Activated CD4-positive, CD25-positive, alpha-beta regulatory T cell treated with anti-CD3 and anti-CD28 coated beads, Interleukin-2, amount 50 U/mL, for 24 hours (primary cell): ENCODE measurements at regions not wholly inside any gene's neighbourhood (a gene's known extent, or its start where the extent isn't known, plus 50 kb on each side); places are given as distances from the start of the nearest gene placed in this dataset.

ENCODE experiments used
- ATAC-seq, 2 donors: fragments of 150-1000 bp; cut with Tn5 transposase; one replicate each; pipeline ENCODE4 v1.10.0; 2021; ENCODE audit warnings: mild to moderate bottlenecking in 1 of 2, moderate library complexity in 1 of 2

DNA sequence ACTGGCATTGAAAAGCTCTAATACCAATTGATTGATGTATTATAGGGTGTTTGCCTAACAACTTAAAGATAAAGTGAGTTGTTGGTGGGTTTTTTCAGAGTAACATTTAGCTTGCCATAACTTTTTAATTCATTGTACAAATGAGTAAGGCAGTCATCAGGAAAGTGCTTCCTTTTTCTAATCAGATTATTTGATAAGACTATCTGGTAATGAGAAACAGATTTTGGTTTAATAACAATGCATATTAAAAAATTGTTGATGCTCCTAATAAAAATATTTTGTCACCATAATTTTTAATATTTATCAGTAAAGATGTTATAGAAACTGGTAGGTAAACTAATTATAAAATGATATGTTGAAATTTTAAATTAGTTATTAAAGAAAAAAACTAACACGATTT is 51.3 kb downstream of the BLTP1 start:
- ATAC-seq: no peak

DNA sequence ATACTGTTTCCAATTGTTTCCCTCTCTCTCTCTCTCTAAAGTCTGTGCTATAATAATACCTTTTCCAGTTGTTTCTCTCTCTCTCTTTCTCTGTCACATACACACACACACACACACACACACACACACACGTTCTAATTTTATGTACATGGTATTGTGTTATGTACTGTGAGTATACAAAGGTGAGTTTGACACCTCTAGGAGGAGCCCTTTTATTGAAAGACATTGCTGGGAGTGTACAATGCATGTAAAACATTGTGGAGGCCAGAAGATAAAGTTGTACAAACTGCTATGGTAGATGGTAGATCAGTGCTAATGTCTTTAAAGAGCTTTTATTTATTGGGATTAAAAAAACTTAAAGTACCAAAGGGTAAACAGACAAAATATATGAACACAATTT is 53.6 kb downstream of the BLTP1 start:
- no peak for ATAC-seq

DNA sequence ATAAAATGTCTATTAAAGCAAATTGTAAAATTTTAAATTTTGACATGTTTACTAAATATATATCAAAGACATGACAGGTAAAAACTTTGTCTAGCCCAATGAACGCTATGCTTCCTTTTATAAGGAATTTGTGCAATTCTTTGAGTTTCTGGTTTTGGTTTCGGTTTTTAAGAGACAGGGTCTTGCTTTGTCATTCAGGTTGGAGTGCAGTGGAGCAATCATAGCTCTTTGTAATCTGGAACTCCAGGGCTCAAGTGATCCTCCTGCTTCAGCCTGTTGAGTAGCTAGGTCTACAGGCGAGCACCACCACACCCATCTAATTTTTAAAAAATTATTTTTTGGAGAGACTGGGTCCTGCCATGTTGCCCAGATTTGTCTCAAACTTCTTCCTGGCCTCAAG is 60.7 kb downstream of the BLTP1 start:
- ATAC-seq: no peak

DNA sequence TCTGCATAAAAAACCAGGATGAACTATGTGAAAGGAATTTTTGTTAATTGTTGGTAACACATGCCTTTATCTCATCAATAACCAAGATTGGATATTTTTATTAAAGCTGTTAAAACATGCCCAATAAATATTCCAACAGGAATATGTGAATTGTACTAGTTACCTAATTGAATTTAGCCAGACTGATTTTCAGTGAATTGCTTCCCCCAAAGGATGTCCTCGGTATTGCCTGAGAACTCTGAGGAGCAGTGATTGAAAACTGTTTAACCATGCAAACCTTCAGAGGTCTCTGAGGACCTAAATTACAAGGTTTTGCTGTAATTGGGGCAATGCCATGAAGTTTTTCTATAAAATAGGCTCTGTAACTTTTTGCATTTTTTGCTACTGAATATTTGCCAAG is 66.6 kb downstream of the BLTP1 start:
- no peak for ATAC-seq

DNA sequence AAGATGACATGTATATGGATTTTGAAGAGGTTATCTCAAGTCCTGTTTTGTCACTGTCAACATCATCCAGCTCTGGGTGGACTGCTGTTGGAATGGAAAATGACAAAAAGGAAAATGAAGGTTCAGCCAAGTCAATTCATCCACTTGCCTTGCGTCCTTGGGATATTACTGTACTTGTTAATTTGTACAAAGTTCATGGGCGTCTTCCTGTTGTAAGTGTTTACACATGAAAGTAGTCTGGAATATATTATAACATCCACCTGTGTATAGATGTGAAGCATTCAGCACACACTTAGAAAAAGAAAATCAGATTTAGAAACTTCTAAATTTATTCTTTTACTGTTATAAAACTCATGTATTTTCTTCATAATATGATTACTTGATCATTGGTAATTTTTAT is 67.2 kb downstream of the BLTP1 start:
- no peak for ATAC-seq

DNA sequence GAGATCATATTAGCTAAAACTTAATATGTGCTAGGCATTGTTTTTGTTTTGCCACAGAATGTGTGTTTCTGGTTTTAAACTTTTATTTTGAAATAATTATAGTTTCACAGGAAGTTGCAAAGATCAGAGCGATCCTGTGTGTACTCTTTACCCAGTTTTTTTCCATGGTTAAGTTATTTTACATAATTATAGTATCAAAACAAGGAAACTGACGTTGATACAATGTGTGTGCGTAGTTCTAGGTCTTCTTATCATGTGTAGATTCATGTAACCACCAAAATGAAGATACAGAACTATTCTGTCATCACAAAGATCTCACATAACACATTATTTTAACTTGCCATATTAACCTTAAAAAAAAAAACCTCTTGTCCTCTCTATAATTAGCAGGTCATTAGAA is 69.2 kb downstream of the BLTP1 start:
- peak in 1 of 2 donors; percentile 41 for ATAC-seq

DNA sequence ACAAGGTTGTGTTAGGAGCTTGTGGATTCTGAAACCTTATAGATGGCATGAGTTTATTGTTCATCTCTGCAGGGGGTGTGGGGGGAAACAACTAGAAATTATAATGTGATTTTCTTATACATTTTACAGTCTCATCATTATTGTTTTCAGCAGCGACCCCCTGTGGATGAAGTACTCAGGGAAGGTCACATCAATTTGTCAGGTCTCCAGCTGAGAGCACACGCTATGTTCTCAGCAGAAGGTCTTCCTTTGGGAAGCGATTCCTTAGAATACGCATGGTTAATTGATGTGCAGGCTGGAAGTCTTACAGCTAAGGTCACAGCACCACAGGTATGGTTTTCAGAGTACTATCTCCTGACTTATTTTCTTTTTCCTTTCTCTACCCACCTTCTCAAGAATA is 72.2 kb downstream of the BLTP1 start:
- no peak for ATAC-seq

DNA sequence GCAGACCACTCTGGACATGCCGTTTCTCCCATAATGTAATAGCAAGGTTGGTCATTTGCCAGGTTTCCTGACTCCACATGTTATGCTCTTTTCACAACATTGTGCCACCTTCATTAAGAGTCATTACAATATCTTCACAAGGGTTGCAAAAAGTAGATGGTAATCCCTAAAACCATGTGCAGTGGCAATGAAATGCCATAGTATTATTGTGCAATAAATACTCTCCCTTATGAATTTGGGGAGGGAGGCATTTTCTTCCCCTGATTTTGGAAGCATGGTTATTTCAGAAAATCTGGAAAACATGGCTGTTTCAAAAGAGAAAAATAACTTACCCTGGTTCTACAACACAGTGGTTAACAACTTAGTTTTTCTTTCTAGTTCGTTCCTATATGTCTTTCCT is 75.1 kb downstream of the BLTP1 start:
- no peak for ATAC-seq

DNA sequence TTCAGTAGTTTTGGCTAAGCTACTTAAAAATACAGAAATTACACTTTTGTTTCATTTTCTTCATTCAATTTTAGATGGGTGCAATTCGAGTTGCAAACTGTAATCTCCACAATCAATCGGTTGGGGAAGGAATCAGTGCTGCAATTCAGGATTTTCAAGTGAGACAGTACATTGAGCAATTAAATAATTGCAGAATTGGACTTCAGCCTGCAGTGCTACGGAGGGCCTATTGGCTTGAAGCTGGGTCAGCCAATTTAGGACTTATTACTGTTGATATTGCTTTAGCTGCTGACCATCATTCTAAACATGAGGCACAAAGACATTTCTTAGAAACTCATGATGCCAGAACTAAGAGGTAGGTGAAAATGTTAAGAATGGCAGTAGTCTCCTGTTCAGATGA is 77.7 kb downstream of the BLTP1 start:
- no peak for ATAC-seq

DNA sequence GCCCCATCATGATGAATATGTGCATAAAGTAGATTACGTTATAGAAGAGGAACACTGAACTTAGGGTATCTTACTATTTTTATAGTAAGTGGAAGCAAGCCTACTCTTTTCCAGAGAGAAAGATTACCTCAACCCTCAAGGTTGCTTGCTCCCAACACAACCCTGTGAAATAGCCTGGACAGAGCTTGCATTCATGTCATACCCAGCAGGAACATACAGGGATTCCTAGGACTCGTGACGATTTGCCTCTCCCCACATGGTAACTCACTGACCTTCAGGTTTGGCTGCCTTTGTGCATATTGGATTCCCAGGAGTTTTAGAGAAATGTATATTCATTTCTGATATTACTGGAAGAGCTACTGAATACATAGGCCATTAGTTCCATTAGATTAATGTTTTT is 80.5 kb downstream of the BLTP1 start:
- no peak for ATAC-seq

DNA sequence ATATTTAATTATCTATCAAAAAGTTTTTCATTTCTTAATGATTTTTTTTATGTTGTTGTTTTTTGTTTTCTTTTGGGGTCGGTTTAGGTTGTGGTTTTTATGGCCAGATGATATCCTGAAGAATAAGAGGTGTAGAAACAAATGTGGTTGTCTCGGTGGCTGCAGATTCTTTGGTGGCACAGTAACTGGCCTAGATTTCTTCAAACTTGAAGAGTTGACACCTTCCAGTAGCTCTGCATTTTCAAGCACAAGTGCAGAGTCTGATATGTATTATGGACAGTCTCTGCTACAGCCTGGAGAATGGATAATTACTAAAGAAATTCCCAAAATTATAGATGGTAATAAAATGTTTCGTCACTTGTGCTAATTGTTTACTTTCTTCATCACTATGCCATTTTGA is 82.6 kb downstream of the BLTP1 start:
- ATAC-seq: no peak

DNA sequence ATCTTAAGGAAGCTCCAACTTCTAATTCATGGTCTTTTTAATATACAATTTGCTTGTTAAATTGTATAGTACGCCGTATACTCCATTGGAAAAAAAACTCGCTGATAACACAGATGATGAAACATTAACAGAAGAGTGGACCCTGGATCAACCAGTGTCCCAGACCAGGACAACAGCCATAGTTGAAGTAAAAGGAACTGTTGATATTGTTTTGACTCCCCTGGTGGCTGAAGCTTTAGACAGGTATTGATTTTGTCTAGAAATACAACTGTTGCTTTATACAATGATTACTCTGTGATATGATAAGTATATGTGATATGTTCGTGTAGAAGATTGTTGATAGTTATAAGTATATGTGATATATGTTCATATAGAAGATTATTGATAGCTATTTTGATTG is 91.7 kb downstream of the BLTP1 start:
- no peak for ATAC-seq

DNA sequence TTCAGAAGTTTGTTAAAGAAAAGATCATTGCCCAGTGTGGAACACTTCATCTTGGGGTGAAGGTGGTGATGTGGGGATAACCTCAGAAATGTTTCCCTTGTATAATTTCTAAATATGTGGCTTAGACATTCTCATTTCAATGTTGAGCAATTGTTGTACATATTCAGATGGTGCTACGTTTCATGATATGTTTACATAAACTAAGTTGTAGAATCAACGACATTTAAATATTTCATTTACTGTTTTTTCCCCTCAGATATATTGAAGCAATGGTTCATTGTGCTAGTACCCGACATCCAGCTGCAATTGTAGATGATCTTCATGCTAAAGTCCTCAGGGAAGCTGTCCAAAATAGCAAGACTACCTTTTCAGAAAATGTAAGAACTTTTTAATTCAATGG is 92.6 kb downstream of the BLTP1 start:
- no peak for ATAC-seq

DNA sequence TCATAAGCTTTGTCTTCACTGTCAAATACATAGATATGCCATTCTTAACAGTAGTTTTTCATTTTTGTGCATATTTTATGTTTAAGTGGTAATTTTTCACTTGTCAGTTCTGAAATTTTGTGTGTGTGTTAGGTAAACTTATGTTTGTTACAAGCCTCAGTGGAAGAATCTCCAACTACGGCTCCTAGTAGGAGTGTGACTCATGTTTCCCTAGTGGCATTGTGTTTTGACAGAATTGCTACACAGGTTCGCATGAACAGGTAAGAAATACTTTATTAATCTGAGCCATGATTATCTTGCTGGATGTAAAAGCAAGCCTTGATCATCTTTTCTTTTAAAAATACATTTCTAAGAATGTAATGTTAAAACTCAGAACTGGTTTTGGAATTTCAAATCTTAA is 94.4 kb downstream of the BLTP1 start:
- no peak for ATAC-seq

DNA sequence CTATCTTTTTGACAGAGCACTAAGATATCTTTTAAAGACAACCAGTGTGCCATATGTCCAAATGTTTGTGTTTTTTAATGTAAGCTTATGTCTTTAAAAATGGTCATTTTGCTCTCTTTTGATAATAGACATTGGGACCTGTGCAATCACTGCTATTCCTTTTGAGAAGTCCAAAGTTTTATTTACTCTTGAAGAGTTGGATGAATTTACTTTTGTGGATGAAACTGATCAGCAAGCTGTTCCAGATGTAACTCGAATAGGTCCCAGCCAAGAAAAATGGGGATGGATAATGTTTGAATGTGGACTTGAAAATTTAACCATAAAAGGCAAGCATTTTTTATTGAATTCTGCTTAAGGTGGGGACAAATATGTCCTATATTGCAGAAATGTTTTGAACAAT is 97.2 kb downstream of the BLTP1 start:
- ATAC-seq: no peak

DNA sequence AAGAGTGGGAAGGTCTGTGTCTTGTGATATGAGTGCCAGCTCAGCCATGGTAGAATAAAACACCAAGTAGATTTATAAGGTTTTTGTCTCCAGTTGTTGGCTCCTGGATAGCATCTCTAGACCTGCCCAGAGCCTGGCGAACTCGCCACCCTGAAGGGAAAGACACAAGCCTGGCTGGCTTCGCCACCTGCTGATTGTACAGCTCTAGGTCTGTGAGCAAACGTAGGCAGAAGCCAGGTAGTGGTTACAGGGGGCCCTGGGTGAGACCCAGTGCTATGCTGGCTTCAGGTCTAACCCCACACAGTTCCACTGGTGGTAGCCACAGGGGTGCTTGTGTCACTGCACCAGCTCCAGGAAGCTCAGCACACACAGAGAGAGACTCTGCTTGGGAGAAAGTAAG is 100.5 kb downstream of the BLTP1 start:
- ATAC-seq: no peak

DNA sequence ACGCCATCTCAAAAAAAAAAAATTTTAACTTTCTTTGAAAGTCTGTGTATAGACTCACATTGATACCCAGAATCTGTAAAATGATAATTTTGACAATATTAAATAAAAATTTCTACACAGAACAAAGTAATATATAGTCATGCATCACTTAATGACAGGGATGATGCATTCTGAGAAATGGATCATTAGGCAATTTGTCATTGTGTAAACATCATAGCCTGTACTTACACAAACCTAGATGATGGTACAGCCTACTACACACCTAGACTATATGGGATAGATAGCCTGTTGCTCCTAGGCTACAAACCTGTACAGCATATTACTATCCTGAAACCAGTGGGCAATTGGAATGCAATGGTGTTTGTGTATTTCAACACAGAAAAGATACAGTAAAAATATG is 107.7 kb downstream of the BLTP1 start:
- no peak for ATAC-seq

DNA sequence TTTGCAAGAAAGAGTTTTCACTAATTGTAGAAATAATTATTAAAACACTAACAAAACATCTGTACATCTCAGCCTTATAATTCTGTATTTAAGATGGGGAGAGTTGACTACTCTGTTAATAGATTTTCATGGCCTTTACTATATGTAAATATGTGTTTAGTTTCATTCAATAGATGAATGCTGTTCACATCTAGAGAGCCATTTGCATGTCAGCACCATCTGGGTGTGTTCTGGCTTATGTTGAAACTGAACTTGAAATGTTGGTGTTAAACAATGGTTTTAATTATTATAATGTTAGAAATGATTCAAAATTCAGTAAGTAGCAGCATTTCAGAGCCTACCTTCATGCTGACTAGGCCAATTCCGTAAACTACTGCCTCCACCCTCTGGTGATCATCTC is 102.5 kb upstream of the ADAD1 start:
- no peak for ATAC-seq

DNA sequence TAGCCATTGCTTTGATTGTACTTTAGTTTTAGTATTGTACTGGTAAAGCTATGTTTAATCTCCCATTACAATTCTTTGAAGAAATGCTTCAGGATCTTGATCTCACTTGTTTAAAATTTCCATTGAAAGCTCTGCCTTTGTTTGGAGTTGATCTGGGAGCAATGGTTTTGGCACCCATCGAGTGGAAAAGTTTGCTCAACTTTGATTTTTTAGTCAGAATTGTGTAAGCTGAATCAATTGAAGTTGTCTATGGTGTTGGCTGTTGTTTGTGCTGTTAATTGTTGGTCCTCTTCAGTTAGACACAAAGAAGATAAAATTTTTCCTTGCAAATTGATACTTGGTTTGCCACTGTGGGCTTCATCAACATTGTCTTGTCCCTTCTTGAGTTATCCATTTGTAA is 99.8 kb upstream of the ADAD1 start:
- ATAC-seq: no peak

DNA sequence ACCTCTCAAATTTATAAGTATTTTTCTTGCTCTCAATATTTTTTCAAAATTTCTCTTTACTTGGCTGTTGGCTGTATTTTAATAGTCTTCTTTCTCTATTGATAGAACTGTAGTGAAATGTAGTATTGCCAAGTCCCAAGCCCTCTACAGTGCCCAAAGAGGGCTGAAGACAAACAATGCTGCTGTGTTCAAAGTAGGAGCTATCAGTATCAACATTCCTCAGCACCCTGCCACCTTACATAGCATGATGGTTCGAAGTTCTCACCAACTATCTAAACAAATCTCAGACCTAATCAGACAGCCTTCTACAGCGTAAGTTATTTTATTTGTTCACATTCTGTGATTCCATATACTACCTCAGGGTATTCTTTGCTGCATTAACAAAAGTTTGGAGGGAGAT is 99.1 kb upstream of the ADAD1 start:
- no peak for ATAC-seq

DNA sequence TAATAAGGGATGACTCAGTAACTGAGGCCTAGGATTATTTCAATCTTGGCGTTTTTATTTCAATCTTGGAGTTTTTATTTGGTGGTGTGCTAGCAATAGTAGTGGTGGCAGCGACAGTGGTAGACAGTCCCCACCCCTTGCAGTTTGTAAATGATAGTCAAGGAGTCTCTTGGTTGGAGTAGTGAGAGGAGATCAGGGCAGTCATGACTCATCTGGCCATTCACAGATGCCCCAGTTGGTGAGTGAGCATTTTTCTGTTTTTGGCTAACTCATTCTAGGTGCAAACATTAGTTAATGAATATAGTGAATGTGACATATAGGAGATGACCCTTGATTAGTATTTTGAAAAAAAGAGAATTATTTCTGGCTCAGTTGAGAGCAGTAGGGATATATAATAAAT is 93.5 kb upstream of the ADAD1 start:
- no peak for ATAC-seq

DNA sequence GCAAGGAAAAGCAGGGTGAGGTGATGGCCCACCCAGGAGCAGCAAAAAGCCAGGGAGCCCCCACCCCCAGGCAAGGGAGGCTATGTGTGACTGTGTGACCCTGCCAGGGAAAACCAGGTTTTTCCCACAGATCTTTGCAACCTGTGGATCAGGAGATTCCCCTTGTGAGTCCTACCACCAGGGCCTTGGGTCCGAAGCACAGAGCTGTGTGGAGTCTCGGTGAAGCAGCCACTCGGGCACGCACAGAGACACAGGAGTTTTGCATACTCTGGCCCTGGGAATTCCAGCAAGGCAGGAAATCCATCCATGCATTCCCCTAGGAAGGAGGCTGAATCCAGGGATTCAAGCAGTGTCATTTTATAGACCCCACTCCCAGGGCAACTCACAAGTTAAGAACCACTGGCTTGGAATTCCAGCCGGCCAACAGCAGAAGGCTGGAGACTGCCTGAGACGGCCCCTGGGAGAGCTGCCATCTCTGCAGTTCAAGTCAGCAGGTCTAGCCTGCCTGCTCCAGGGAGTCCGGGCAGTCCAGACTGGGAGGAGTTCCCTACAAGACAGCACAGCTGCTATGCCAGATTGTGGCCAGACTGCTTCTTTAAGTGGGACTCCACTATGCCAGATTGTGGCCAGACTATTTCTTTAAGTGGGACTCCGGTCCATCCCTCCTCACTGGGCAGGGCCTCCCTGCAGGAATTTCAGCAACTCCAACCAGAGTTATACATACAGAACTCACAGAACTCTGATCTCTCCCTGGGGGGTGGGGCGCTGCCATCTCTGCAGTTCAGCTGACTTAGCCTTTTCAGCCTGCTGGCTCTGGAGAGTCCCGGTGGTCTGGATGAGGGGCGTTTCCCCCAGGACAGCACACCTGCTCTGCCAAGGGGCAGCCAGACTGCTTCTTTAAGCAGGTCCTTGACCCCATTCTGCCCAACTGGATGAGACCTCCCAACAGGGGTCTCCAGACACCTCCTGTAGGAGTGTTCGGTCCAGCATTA is 85.1 kb upstream of the ADAD1 start:
- no peak for ATAC-seq

DNA sequence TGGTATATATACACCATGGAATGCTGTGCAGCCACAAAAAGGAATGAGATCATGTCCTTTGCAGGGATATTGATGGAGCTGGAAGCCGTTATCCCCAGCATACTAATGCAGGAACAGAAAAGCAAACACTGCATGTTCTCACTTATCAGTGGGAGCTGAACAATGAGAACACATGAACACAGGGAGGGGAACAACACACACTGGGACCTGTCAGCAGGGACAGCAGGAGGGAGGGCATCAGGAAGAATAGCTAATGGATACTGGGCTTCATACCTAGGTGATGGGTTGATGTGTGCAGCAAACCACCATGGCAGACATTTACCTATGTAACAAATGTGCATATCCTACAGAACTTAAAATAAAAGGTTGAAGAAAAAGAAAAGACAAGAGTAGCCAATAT is 81.1 kb upstream of the ADAD1 start:
- ATAC-seq: no peak

DNA sequence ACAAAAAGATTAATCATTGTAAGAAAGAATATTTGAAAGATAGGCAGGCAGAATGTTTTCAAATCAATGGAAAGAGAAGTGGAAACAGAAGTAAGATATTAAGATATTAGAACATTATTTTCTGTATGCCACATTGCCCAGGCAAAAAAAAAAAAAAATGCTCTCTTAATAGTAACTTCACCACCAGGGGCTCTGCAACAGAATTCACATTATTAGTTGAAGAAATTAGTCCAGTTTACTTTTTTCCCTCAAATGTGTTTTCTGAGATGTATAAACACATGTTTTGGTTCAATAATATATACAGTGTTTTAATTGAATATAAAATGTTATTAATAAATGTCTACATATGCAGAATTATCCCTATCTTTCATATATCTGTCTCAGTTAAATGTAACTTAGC is 78.0 kb upstream of the ADAD1 start:
- no peak for ATAC-seq

DNA sequence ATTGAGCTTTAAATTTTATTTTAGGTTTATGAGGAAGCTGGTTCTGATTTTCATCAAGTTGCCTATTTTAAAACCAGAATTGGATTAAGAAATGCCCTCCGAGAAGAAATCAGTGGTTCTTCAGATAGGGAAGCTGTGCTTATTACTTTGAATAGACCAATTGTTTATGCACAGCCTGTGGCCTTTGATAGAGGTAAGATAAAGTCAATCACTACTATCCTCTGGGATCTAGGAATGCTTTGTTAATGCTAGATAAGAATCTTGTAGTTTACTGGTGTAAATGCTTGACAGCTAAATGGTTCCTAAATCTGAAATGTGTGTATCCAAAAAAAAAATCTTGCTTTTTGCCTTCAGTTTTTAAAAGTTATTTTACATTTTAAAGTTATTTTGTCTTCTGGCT is 73.0 kb upstream of the ADAD1 start:
- ATAC-seq: no peak
